ENCODE measurements at regions not wholly inside any gene's neighbourhood (a gene's known extent, or its start where the extent isn't known, plus 50 kb on each side); places are given as distances from the start of the nearest gene placed in this dataset.

- no peak for TF ChIP-seq EZH2 (IDR thresholded peaks at IDR 0.05; ENCODE audit: low read depth, unreplicated experiment)
- no peak for TF ChIP-seq CTCF (conservative IDR thresholded peaks at IDR 0.05; ENCODE audit: low read depth in 2 of 2)
- TF ChIP-seq JUNB (IDR thresholded peaks at IDR 0.05; ENCODE audit: unreplicated experiment), result no peak
- TF ChIP-seq CREB1 (CRISPR knock-in tag; IDR thresholded peaks at IDR 0.05; ENCODE audit: low read depth), result no peak
- TF ChIP-seq, protein P1, sequence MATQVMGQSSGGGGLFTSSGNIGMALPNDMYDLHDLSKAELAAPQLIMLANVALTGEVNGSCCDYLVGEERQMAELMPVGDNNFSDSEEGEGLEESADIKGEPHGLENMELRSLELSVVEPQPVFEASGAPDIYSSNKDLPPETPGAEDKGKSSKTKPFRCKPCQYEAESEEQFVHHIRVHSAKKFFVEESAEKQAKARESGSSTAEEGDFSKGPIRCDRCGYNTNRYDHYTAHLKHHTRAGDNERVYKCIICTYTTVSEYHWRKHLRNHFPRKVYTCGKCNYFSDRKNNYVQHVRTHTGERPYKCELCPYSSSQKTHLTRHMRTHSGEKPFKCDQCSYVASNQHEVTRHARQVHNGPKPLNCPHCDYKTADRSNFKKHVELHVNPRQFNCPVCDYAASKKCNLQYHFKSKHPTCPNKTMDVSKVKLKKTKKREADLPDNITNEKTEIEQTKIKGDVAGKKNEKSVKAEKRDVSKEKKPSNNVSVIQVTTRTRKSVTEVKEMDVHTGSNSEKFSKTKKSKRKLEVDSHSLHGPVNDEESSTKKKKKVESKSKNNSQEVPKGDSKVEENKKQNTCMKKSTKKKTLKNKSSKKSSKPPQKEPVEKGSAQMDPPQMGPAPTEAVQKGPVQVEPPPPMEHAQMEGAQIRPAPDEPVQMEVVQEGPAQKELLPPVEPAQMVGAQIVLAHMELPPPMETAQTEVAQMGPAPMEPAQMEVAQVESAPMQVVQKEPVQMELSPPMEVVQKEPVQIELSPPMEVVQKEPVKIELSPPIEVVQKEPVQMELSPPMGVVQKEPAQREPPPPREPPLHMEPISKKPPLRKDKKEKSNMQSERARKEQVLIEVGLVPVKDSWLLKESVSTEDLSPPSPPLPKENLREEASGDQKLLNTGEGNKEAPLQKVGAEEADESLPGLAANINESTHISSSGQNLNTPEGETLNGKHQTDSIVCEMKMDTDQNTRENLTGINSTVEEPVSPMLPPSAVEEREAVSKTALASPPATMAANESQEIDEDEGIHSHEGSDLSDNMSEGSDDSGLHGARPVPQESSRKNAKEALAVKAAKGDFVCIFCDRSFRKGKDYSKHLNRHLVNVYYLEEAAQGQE (IDR thresholded peaks at IDR 0.05; ENCODE audit: unreplicated experiment), result no peak
- no peak for TF ChIP-seq POLR2AphosphoS5 (IDR thresholded peaks at IDR 0.05; ENCODE audit: low read depth)
- no peak for TF ChIP-seq EZH2phosphoT487 (IDR thresholded peaks at IDR 0.05; ENCODE audit: unreplicated experiment)
These were observed 58.1 kb upstream of the COX10 start for GRCh38 chr17:14011036-14011692.

All from GM23338 (cell line).